NCI-H526 (cell line): ENCODE measurements at regions not wholly inside any gene's neighbourhood (a gene's known extent, or its start where the extent isn't known, plus 50 kb on each side); places are given as distances from the start of the nearest gene placed in this dataset.

Source experiments
- DNase-seq, 2 experiments: peaks; one replicate each; lab custom pipeline; 2025; lab: John Stamatoyannopoulos, UW

DNA sequence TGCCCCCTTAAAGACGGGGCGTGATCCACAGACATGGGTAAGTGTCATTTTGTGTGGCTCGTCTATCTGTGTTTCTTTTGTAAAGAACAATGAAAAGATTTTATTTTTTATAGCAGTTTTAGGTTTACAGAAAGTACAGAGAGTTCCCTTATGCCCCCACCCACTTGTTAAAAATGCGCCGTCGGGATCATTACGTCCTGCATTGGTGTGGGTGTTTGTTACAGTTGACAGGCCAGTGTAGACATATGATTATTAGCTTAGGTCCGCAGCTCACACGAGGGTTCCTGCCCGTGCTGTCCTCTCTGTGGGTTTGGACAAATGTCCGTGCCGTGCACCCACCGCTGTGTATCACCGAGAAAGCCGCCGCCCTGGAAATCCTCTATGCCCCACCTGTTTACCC, 50.5 kb downstream of the RGS12 start:
- no peak for DNase-seq

DNA sequence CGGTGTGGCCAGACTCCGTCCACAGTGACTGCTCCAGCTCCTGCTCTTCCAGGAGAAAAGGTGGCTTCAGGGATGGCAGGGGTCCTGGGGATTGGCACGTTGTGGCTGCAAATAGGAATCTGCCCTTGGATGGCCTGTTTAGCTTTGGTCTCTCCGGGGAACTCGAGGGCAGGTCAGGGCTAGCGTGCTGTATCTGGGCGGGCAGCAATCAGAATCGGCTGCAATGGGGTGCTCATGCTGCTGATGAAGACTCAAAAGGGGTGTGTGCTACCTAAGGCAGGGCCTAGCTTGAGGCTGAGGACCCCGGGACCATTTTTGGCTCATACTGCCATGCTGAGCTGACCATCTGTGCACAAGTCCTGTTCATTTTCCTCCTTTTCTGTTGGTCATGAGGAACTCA, 51.3 kb downstream of the RGS12 start:
- DNase-seq, result no peak

DNA sequence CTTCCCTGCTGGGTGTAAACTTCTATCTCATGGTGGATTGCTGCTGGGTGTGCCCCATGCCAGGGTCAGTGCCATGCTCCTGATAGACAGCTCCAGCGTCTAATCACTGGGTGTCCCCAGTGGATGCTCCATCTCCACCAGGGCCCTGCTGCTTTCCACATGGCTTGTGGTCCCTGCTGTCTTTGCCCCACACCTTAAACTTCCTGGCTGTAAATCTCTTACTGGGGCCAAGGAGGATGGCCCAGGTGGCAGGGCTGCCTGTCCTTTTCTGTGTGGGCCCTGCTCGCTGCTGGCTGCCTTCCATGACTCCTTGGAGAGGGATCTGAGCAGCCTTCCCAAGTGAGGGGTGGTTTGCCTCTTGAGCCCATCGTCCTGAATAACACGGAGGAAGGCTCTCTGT, 51.8 kb downstream of the RGS12 start:
- no peak for DNase-seq

DNA sequence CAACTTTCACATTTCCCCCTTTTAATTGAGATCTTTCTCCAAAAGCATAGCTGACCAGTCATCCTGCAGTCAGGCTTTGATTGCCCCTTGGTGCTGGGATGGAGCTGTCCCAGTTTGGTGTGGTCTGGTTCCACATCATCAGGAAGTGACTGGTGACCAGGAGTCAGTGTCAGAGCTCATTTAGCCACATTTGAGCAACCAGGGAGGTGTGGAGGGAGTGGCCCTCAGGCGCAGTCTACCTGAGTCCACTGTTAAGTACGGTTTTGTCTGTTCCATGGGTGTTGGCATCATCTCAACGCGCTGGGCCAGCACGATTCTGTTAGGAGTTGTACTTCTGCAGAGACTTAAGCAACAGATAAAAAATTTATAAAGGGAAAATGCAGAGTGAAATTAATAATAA, 52.6 kb downstream of the RGS12 start:
- DNase-seq, result no peak

- peak; percentile 22 to 79 for DNase-seq
These were observed 53.3 kb downstream of the RGS12 start for GRCh38 chr4:3346146-3346545.

- no peak for DNase-seq
These were observed 55.0 kb downstream of the RGS12 start for GRCh38 chr4:3347871-3348270.

DNA sequence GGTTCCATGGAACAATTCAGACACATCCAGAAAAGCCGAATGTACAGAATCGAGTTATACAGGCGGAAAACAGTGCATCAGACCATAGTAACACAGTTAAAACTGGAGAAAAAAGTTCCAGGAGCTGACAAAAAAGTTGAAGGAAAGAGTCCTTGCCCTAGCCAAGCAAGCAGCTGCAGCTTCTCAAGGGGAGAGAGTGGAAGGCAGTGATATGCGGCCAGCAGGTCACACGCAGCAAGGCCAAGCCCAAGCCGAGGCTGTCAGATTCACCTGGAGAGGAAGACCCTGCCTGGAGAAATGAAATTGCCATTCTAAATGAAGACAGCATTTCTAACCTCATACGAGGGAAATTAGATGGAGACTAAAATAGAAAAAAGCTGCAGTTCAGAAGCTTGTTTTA, 55.8 kb downstream of the RGS12 start:
- no peak for DNase-seq

- DNase-seq, result no peak
These were observed 56.3 kb downstream of the RGS12 start for GRCh38 chr4:3349116-3349515.

GRCh38 chr4:3351997-3352396, 59.2 kb downstream of the RGS12 start:
- no peak for DNase-seq

DNA sequence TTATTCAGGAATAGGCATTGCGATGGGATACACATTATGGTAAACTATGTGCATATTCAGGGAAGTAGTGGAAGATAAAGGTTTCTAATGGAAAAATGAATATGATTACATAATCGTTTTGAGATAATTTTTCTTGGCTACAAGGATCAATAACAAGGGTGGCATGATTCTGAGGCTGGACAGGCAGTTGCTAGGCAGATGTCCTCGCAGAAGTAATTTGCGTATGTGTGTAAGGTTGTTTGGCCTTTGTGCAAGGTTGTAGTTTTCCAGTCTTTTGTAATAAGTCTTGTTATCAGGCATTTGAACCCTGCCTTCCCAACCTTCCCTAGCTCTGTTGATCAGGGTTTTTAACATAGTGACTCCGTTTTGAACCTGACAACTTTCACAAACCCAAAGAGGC, 59.7 kb downstream of the RGS12 start:
- DNase-seq, result no peak

- DNase-seq, result no peak
These were observed 60.2 kb downstream of the RGS12 start for GRCh38 chr4:3352941-3353594.

GRCh38 chr4:3353752-3354454, 61.1 kb downstream of the RGS12 start:
- no peak for DNase-seq

- no peak for DNase-seq
These were observed 61.6 kb downstream of the RGS12 start for GRCh38 chr4:3354455-3354811.

- DNase-seq, result no peak
These were observed 62.5 kb downstream of the RGS12 start for GRCh38 chr4:3355266-3355748.

- DNase-seq, result no peak
These were observed 65.8 kb downstream of the RGS12 start for GRCh38 chr4:3358656-3359055.

- peak; percentile 36 to 45 for DNase-seq
These were observed 68.0 kb downstream of the RGS12 start for GRCh38 chr4:3360777-3361176.

GRCh38 chr4:3361406-3361805, 68.6 kb downstream of the RGS12 start:
- DNase-seq, result no peak

- no peak for DNase-seq
These were observed 69.1 kb downstream of the RGS12 start for GRCh38 chr4:3361896-3362295.

GRCh38 chr4:3362431-3363287, 69.8 kb downstream of the RGS12 start:
- DNase-seq, result no peak

- no peak for DNase-seq
These were observed 70.8 kb downstream of the RGS12 start for GRCh38 chr4:3363411-3364141.

- no peak for DNase-seq
These were observed 71.4 kb downstream of the RGS12 start for GRCh38 chr4:3364199-3364598.

DNA sequence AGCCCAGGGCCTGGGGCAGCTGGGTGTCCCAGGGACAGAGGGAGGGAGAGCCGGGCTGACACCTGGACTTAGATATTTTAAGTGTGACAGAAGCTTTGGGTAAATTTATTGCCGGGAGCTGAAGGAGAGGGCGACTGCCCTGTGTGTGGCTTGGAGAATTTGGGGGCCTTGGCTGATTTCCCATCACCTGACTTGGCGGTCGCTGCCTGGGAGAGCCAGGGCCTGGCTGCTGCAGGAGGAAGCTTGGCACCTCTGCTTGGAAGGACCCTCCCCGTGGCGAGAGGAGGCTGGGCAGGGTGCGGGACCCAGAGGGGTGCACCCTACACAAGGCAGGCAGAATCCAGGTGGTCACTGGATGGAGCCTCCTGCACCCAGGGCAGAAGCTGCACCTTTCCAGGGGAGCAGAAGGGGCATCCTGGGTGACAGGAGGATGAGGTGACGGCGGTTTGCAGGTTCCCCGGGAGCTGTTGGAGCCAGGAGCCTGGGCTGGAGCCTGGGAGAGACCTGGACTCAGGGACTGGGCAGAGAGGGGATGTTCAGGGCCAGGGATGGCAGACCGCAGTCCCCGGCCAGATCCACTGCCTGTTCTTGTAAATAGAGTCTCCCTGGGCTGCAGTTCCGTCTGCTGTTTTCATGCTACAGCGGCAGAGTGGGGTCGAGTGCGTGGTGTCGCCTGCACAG, 72.0 kb downstream of the RGS12 start:
- no peak for DNase-seq
